GM12878 (cell line): ENCODE measurements at regions not wholly inside any gene's neighbourhood (a gene's known extent, or its start where the extent isn't known, plus 50 kb on each side); places are given as distances from the start of the nearest gene placed in this dataset.

Source experiments
- CTCF ChIP-seq, 3 experiments: IDR thresholded peaks in 2 of 3; conservative IDR thresholded peaks in 1 of 3; 2 replicates each; pipeline ENCODE4 v1.5.1; 2011; ENCODE audit warnings: low read depth in 3 of 3, low read length in 3 of 3, mild to moderate bottlenecking in 3 of 3, control low read depth in 2 of 3, moderate library complexity in 2 of 3, inconsistent platforms in 1 of 3, mixed read lengths in 1 of 3; ENCODE audit not compliant: control insufficient read depth in 2 of 3, insufficient read depth in 1 of 3; ENCODE audit errors: extremely low read depth in 1 of 3
- EP300 ChIP-seq, 2 experiments: fragments of 150-350 bp in 1 of 2; IDR thresholded peaks; 2 replicates each; pipeline ENCODE4 v1.6.1; 2011 to 2012; ENCODE audit warnings: low read depth in 2 of 2, low read length in 2 of 2, borderline replicate concordance in 1 of 2, improper control_type of control experiment in 1 of 2, inconsistent platforms in 1 of 2; ENCODE audit not compliant: control insufficient read depth in 1 of 2
- NFYA ChIP-seq: IDR thresholded peaks from 2 replicates; pipeline ENCODE4 v1.6.1; 2011; ENCODE audit warnings: low read depth, mild to moderate bottlenecking, low read length, improper control_type of control experiment, borderline replicate concordance
- POLR2AphosphoS5 ChIP-seq: IDR thresholded peaks from 2 replicates; pipeline ENCODE4 v1.6.1; 2011; ENCODE audit warnings: mild to moderate bottlenecking, low read length, inconsistent platforms
- TCF3 ChIP-seq: IDR thresholded peaks from 2 replicates; pipeline ENCODE4 v1.6.1; 2012; ENCODE audit warnings: low read depth, mild to moderate bottlenecking, low read length, borderline replicate concordance; ENCODE audit not compliant: insufficient read depth

DNA sequence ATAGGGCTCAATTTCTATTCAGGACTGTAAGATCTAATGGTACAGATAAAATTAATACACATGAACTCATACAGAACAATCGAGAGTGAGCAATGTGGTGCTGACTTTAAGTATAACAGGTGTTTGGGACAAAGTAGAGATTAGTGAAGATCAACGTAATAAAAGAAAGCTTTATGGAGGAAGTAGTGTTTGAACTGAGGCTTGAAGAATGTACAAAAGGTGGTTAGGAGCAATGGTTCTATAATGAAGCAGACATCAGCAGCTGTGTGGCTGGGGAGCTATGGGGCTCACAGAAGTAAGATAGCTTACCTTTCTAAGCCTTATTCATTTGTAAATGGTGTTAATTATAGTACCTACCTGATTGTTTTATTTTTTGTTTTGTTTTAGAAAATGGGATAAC is 275.4 kb upstream of the RGMB start:
- TF ChIP-seq POLR2AphosphoS5 (no peak), CTCF (IDR thresholded peaks at IDR 0.05 in 2 of 3, conservative IDR thresholded peaks at IDR 0.05 in 1 of 3; ENCODE audit: control insufficient read depth in 2 of 3, extremely low read depth in 1 of 3, insufficient read depth in 1 of 3, low read depth in 3 of 3, low read length in 3 of 3) (no peak), NFYA (no peak), EP300 (IDR thresholded peaks at IDR 0.05; ENCODE audit: borderline replicate concordance in 1 of 2, control insufficient read depth in 1 of 2, low read depth in 2 of 2, low read length in 2 of 2) (no peak), TCF3 (no peak)
